ENCODE measurements at regions not wholly inside any gene's neighbourhood (a gene's known extent, or its start where the extent isn't known, plus 50 kb on each side); places are given as distances from the start of the nearest gene placed in this dataset.
A peak's percentile ranks its signal among the peaks of the same experiment; 100 is the strongest.

DNA sequence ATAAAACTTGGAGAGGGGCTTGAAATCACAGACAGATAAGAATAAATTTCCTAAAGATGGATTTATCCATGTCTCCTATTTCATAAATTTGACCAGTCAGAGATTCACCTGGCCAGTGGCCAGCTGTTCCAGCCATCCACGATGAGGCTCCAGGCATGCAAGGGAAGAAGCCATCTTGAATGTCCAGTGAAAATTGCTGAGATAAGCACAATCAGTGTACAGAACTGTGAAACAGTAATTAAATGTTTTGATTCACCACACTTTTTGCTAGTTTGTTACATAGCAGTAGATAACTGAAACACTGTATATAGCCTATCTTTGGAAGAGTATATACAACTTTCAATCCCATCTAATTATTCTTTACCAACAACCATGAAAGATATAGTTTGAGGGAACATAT is 163.5 kb downstream of the HINT1 start:
- TF ChIP-seq SP1 (IDR thresholded peaks at IDR 0.05; ENCODE audit: low read depth) (no peak), SIN3A (IDR thresholded peaks at IDR 0.05; ENCODE audit: low read depth) (no peak), EZH2phosphoT487 (IDR thresholded peaks at IDR 0.05; ENCODE audit: borderline replicate concordance) (no peak), ZFX (IDR thresholded peaks at IDR 0.05) (no peak), TCF7L2 (IDR thresholded peaks at IDR 0.05; ENCODE audit: borderline replicate concordance, extremely low read depth, insufficient read depth, insufficient read length) (no peak), FOSL1 (IDR thresholded peaks at IDR 0.05; ENCODE audit: low read depth) (no peak), CEBPB (IDR thresholded peaks at IDR 0.05; ENCODE audit: low read depth) (no peak), SRF (IDR thresholded peaks at IDR 0.05; ENCODE audit: low read depth) (no peak), EZH2 (IDR thresholded peaks at IDR 0.05) (no peak), CBX3 (IDR thresholded peaks at IDR 0.05; ENCODE audit: low read depth) (no peak), EGR1 (IDR thresholded peaks at IDR 0.05; ENCODE audit: low read depth) (no peak), ZNF274 (IDR thresholded peaks at IDR 0.05; ENCODE audit: low read depth, low read length) (no peak), RAD21 (IDR thresholded peaks at IDR 0.05; ENCODE audit: low read depth) (no peak)
- TF ChIP-seq, protein P1, sequence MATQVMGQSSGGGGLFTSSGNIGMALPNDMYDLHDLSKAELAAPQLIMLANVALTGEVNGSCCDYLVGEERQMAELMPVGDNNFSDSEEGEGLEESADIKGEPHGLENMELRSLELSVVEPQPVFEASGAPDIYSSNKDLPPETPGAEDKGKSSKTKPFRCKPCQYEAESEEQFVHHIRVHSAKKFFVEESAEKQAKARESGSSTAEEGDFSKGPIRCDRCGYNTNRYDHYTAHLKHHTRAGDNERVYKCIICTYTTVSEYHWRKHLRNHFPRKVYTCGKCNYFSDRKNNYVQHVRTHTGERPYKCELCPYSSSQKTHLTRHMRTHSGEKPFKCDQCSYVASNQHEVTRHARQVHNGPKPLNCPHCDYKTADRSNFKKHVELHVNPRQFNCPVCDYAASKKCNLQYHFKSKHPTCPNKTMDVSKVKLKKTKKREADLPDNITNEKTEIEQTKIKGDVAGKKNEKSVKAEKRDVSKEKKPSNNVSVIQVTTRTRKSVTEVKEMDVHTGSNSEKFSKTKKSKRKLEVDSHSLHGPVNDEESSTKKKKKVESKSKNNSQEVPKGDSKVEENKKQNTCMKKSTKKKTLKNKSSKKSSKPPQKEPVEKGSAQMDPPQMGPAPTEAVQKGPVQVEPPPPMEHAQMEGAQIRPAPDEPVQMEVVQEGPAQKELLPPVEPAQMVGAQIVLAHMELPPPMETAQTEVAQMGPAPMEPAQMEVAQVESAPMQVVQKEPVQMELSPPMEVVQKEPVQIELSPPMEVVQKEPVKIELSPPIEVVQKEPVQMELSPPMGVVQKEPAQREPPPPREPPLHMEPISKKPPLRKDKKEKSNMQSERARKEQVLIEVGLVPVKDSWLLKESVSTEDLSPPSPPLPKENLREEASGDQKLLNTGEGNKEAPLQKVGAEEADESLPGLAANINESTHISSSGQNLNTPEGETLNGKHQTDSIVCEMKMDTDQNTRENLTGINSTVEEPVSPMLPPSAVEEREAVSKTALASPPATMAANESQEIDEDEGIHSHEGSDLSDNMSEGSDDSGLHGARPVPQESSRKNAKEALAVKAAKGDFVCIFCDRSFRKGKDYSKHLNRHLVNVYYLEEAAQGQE (IDR thresholded peaks at IDR 0.05; ENCODE audit: low read depth): no peak
- H4K20me1 ChIP-seq (ENCODE audit: insufficient read depth): no peaks in the 10 kb centered on the region
- no peaks in the 10 kb centered on the region for H3K9me3 ChIP-seq (ENCODE audit: control insufficient read depth in 1 of 2, insufficient read depth in 1 of 2, low read depth in 1 of 2, low read length in 2 of 2)
- ATAC-seq: no peak
- no peaks in the 10 kb centered on the region for H3K79me2 ChIP-seq (ENCODE audit: insufficient read depth, low read length)
- H3K9me2 ChIP-seq (ENCODE audit: insufficient read depth): no peaks in the 10 kb centered on the region
- no TSS peak for BruUV-seq (replicated peaks)
- no peaks in the 10 kb centered on the region for H3K27me3 ChIP-seq (ENCODE audit: insufficient read depth, low read length)
- H3K4me1 ChIP-seq (ENCODE audit: control insufficient read depth in 1 of 2, insufficient read depth in 2 of 2, low read length in 2 of 2): no peaks in the 10 kb centered on the region
- no peak overlapping the region for H3K4me2 ChIP-seq (ENCODE audit: low read length)
- ChIA-PET RAD21 (ENCODE audit: low non-redundant PET in 1 of 2, low total read pairs in 2 of 2, uncharacterized antibody in 2 of 2, unreplicated experiment in 2 of 2) (no interaction called here), CTCF (no interaction called here), POLR2A (no interaction called here)
- no peak overlapping the region for H3K27ac ChIP-seq (ENCODE audit: low read depth, low read length)
- H2AFZ ChIP-seq (ENCODE audit: low read depth, low read length, poor library complexity, severe bottlenecking): peak overlapping the region; percentile 45
- DNase-seq (ENCODE audit: low read depth, low spot score): no peak
- intact Hi-C loops (cut with micrococcal nuclease): no loop called here
- no peak overlapping the region for H3K9ac ChIP-seq (ENCODE audit: low read length)
- H3K36me3 ChIP-seq (ENCODE audit: control insufficient read depth in 1 of 2, insufficient read depth in 2 of 2, low read length in 2 of 2): no peaks in the 10 kb centered on the region
- H3K4me3 ChIP-seq (replicated peaks in 1 of 2; ENCODE audit: low read depth in 1 of 2, low read length in 2 of 2): no peak overlapping the region

Data from HCT116 (cell line).